K562 (cell line): ENCODE measurements at regions not wholly inside any gene's neighbourhood (a gene's known extent, or its start where the extent isn't known, plus 50 kb on each side); places are given as distances from the start of the nearest gene placed in this dataset.

ENCODE experiments used
- ATAC-seq: fragments of 200-7000 bp; cut with Tn5 transposase; 3 replicates; pipeline ENCODE4 v1.9.1; 2020; ENCODE audit warnings: moderate library complexity
- BruUV-seq: library from RNA; stranded (reverse); fragments of 400-500 nt; replicated peaks from 2 replicates; lab custom pipeline; 2021; lab: Mats Ljungman, UMichigan
- CTCF ChIA-PET: fragments of 300-600 bp; formaldehyde crosslinking; extraction: SDS; loops from one replicate; lab custom pipeline; 2021; ENCODE audit warnings: low intra/inter-chr PET ratio; lab: Yijun Ruan, JAX
- POLR2A ChIA-PET: fragments of 300-600, 350-650 bp; sonication (Branson Sonifier 250); formaldehyde crosslinking; extraction: SDS; loops from one replicate; lab custom pipeline; 2021; ENCODE audit warnings: antibody characterized with exemption, inconsistent platforms; lab: Yijun Ruan, JAX
- DNase-seq, 4 experiments: peaks; one replicate each; pipeline versions ENCODE4 v3.0.0 to v3.0.0-alpha.2; 2011 to 2018; ENCODE audit warnings: low spot score in 3 of 4, mixed read lengths in 3 of 4; ENCODE audit errors: extremely low read depth in 1 of 4
- FAIRE-seq: peaks from 2 replicates; lab custom pipeline; 2011; peaks lifted over from hg19 to GRCh38; lab: Jason Lieb, UNC
- H2AFZ ChIP-seq: 2 replicates; pipeline ENCODE4 v1.6.0; 2011; ENCODE audit warnings: low read depth, low read length, control low read depth, inconsistent platforms
- H3K27ac ChIP-seq: fragments of 200-600 bp; 3 replicates; pipeline ENCODE4 v1.8.0; 2011; ENCODE audit warnings: low read depth, mild to moderate bottlenecking, control low read depth, inconsistent platforms, low read length, moderate library complexity, mixed read lengths; ENCODE audit errors: extremely low read depth
- H3K27me3 ChIP-seq, 2 experiments: fragments of 300-600 bp in 1 of 2; 2 replicates in 1 of 2; 3 replicates in 1 of 2; pipeline versions ENCODE4 v1.6.0 to v1.8.0; 2011; ENCODE audit warnings: inconsistent platforms in 2 of 2, low read length in 2 of 2, mild to moderate bottlenecking in 1 of 2, mixed read lengths in 1 of 2, moderate library complexity in 1 of 2; ENCODE audit not compliant: control insufficient read depth in 2 of 2, insufficient read depth in 2 of 2
- H3K36me3 ChIP-seq: fragments of 300-600 bp; 3 replicates; pipeline ENCODE4 v1.8.0; 2011; ENCODE audit warnings: mild to moderate bottlenecking, low read length, inconsistent platforms; ENCODE audit not compliant: control insufficient read depth, insufficient read depth
- H3K4me1 ChIP-seq, 2 experiments: fragments of 200-600 bp in 1 of 2; replicated peaks in 1 of 2; 2 replicates in 1 of 2; 3 replicates in 1 of 2; pipeline versions ENCODE4 v1.5.1 to v1.8.0; 2011; ENCODE audit warnings: inconsistent platforms in 2 of 2, low read length in 2 of 2, mild to moderate bottlenecking in 1 of 2, mixed read lengths in 1 of 2, moderate library complexity in 1 of 2; ENCODE audit not compliant: control insufficient read depth in 2 of 2, insufficient read depth in 2 of 2
- H3K4me2 ChIP-seq: 2 replicates; pipeline ENCODE4 v1.6.1; 2011; ENCODE audit warnings: low read length, control low read depth, inconsistent platforms, mixed read lengths; ENCODE audit not compliant: insufficient read depth
- H3K4me3 ChIP-seq: fragments of 200-600 bp; sonication (generic), shearing (Covaris generic); 2 replicates; pipeline ENCODE4 v1.5.1; 2016; ENCODE audit warnings: control low read depth, inconsistent platforms
- H3K79me2 ChIP-seq: fragments of 200-600 bp; 3 replicates; pipeline ENCODE4 v1.8.0; 2011; ENCODE audit warnings: low read length, inconsistent platforms; ENCODE audit not compliant: control insufficient read depth, insufficient read depth
- H3K9ac ChIP-seq, 2 experiments: 2 replicates each; pipeline versions ENCODE4 v1.6.0 to v1.6.1; 2011; ENCODE audit warnings: low read depth in 2 of 2, low read length in 2 of 2, control low read depth in 1 of 2, inconsistent platforms in 1 of 2, mild to moderate bottlenecking in 1 of 2, mixed read lengths in 1 of 2; ENCODE audit not compliant: insufficient read depth in 1 of 2
- H3K9me1 ChIP-seq: one replicate; pipeline ENCODE4 v1.6.0; 2011; ENCODE audit warnings: inconsistent platforms, mild to moderate bottlenecking, low read length, moderate library complexity; ENCODE audit not compliant: control insufficient read depth, insufficient read depth
- H3K9me3 ChIP-seq: replicated peaks from 2 replicates; pipeline ENCODE4 v1.5.1; 2011; ENCODE audit warnings: low read depth, low read length, inconsistent platforms; ENCODE audit not compliant: control insufficient read depth, insufficient read depth
- H4K20me1 ChIP-seq: replicated peaks from 2 replicates; pipeline ENCODE4 v1.6.1; 2011; ENCODE audit warnings: low read length, inconsistent platforms, mixed read lengths; ENCODE audit not compliant: control insufficient read depth, insufficient read depth
- ASH1L ChIP-seq: fragments of 450-650 bp; IDR thresholded peaks from 2 replicates; pipeline ENCODE4 v1.6.1; 2018; ENCODE audit warnings: borderline replicate concordance, mild to moderate bottlenecking, low read depth; ENCODE audit not compliant: partially characterized antibody
- ATF3 ChIP-seq, 2 experiments: fragments of 450-650 bp in 1 of 2; sonication (generic) in 1 of 2; formaldehyde crosslinking in 1 of 2; IDR thresholded peaks in 1 of 2; conservative IDR thresholded peaks in 1 of 2; 2 replicates each; pipeline versions ENCODE4 v1.6.1 to v1.8.1; 2016 to 2023; ENCODE audit warnings: mild to moderate bottlenecking in 2 of 2, moderate library complexity in 2 of 2, inconsistent platforms in 1 of 2, missing genetic modification reagents in 1 of 2
- CBX1 ChIP-seq: sonication (generic); IDR thresholded peaks from 2 replicates; pipeline ENCODE4 v1.6.1; 2016; ENCODE audit warnings: antibody characterized with exemption, low read depth, mild to moderate bottlenecking
- CREM ChIP-seq: IDR thresholded peaks from 2 replicates; pipeline ENCODE4 v1.6.1; 2014; ENCODE audit warnings: antibody characterized with exemption, low read depth
- NFYB ChIP-seq: IDR thresholded peaks from 2 replicates; pipeline ENCODE4 v1.6.1; 2011; ENCODE audit warnings: mild to moderate bottlenecking, moderate library complexity; ENCODE audit not compliant: insufficient read length; ENCODE audit errors: extremely low read depth
- SIX5 ChIP-seq, 2 experiments: IDR thresholded peaks; 2 replicates each; pipeline ENCODE4 v1.6.1; 2011; ENCODE audit warnings: low read length in 2 of 2, borderline replicate concordance in 1 of 2, low read depth in 1 of 2, mild to moderate bottlenecking in 1 of 2, moderate library complexity in 1 of 2; ENCODE audit not compliant: insufficient read depth in 1 of 2
- WGBS: fragments of 100-300 bp; shearing (Covaris generic); methylation state at CpG from one replicate; pipeline ENCODE4 v1.1.6; 2016; ENCODE audit warnings: low coverage, mixed read lengths; ENCODE audit not compliant: insufficient coverage; ENCODE audit errors: missing lambda C conversion rate; 5-methylcytosine and 5-hydroxymethylcytosine counted together
- in situ Hi-C: fragments of 300-500 bp; cut with MboI; formaldehyde crosslinking; loops from 4 replicates; pipeline ENCODE4 v1.15.0; 2018; ENCODE audit warnings: inconsistent platforms, mixed read lengths
- intact Hi-C: fragments of 100-400 bp; cut with micrococcal nuclease; formaldehyde crosslinking; loops from 2 replicates; pipeline ENCODE4 v1.14.2; 2022

- no peak for DNase-seq
- Histone ChIP-seq H3K4me2 (no peak overlapping the region), H3K4me1 (no peaks in the 10 kb centered on the region), H3K79me2 (no peaks in the 10 kb centered on the region), H3K4me3 (no peak overlapping the region), H2AFZ (no peak overlapping the region), H3K9ac (no peak overlapping the region), H3K9me3 (no peaks in the 10 kb centered on the region), H3K9me1 (no peaks in the 10 kb centered on the region), H4K20me1 (no peaks in the 10 kb centered on the region), H3K27ac (no peak overlapping the region), H3K36me3 (no peaks in the 10 kb centered on the region), H3K27me3 (no peaks in the 10 kb centered on the region)
- ChIA-PET POLR2A (no interaction called here), CTCF (no interaction called here)
- 0% methylated on average over 4 of the region's 4 CpGs for WGBS
- no TSS peak for BruUV-seq
- no peak for TF ChIP-seq CREM
- no peak for TF ChIP-seq CBX1
- TF ChIP-seq ATF3 (IDR thresholded peaks at IDR 0.05) = no peak
- no peak for TF ChIP-seq ATF3 (CRISPR knock-in tag; conservative IDR thresholded peaks at IDR 0.05)
- no peak for TF ChIP-seq NFYB
- TF ChIP-seq ASH1L = no peak
- no peak for TF ChIP-seq SIX5 (IDR thresholded peaks at IDR 0.05; ENCODE audit: borderline replicate concordance in 1 of 2, insufficient read depth in 1 of 2, low read depth in 1 of 2, low read length in 2 of 2)
- in situ Hi-C loops = no loop called here
- intact Hi-C loops = no loop called here
- ATAC-seq = no peak
- FAIRE-seq = no peak
These were observed 606.0 kb upstream of the RBFOX1 start for GRCh38 chr16:6726621-6727020.
